GM12875 (cell line): ENCODE measurements at regions not wholly inside any gene's neighbourhood (a gene's known extent, or its start where the extent isn't known, plus 50 kb on each side); places are given as distances from the start of the nearest gene placed in this dataset.
"Not testable (repeated sequence)": the region's sequence is repeated elsewhere in the genome, so short reads cannot be mapped to it uniquely, and the experiment has no call there.

Source experiments
- H3K4me3 ChIP-seq: one replicate; pipeline ENCODE4 v1.5.1; 2011; ENCODE audit warnings: low read depth, low read length, control low read depth
- CTCF ChIP-seq: IDR thresholded peaks from 2 replicates; pipeline ENCODE4 v1.5.1; 2011; ENCODE audit warnings: low read depth, mild to moderate bottlenecking, control low read depth, inconsistent platforms, low read length, moderate library complexity, borderline replicate concordance; ENCODE audit not compliant: insufficient read depth

- no peak for TF ChIP-seq CTCF
- no peak overlapping the region for H3K4me3 ChIP-seq
Measured at GRCh38 chr5:10106806-10107205, 142.9 kb downstream of the ATPSCKMT start.

DNA sequence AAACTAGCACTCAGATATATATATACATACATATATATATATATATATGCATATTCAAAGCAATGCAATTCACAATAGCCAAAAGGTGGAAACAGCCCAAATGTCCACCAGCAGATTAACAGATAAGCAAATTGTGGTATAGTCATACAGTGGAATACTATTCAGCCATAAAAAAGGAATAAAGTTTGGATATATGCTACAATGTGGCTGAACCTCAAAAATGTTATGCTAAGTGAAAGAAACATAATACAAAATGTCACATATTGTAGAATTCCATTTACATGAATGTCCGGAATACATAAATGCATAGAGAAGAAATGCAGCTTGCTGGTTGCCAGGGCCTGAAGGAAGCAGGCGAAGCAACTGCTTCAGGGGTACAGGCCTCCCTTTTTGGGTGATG, 143.4 kb downstream of the ATPSCKMT start:
- no peak for TF ChIP-seq CTCF
- no peak overlapping the region for H3K4me3 ChIP-seq

- no peak for TF ChIP-seq CTCF
- H3K4me3 ChIP-seq: no peak overlapping the region
Measured at GRCh38 chr5:10102706-10103497, 146.8 kb downstream of the ATPSCKMT start.

DNA sequence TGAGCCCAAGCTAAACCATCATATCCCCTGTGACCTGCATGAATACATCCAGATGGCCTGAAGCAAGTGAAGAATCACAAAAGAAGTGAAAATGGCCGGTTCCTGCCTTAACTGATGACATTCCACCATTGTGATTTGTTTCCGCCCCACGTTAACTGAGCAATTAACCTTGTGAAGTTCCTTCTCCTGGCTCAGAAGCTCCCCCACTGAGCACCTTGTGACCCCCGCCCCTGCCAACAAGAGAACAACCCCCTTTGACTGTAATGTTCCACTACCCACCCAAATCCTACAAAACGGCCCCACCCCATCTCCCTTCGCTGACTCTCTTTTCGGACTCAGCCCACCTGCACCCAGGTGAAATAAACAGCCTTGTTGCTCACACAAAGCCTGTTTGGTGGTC, 147.5 kb downstream of the ATPSCKMT start:
- not testable (repeated sequence) for H3K4me3 ChIP-seq

DNA sequence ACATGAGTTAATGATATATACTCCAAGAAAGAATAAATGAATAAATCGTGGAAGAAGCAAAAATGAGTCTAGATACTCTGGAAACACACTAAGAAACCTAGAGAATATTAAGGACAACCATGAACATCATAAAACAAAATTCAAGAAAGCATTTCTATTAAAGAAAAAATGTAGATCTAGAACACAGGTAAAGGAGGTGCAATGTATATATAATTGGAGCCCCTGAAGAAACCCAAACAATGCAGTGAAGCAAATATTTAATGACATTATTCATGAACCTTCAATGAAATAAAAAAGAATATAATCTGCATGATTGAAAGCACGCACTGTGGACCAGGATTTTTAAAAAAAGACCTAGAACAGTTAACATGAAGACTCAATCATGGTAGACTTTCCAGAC, 150.1 kb downstream of the ATPSCKMT start:
- no peak overlapping the region for H3K4me3 ChIP-seq

DNA sequence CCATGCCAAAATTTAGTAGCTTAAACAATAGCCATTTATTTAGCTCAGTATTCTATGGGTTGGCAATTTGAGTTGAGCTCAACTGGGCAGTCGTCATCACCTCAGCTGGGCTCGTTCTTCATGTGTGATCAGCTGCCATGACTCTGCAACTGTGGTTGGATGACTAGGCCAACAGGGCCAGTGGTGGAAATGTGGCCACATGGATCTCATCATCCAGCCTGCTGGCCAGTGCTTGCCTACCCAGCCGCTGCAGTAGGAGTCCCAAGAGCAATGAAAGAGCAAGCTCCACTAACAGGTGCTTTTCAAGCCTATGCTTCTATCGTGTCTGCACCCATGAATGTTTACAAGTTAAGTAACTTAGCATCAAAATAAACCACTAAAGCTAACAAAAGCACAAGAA, 158.0 kb downstream of the ATPSCKMT start:
- no peak for TF ChIP-seq CTCF
- no peak overlapping the region for H3K4me3 ChIP-seq

More for the DNA sequence above, 150.1 kb downstream of the ATPSCKMT start:
- no peak for TF ChIP-seq CTCF

- H3K4me3 ChIP-seq: no peak overlapping the region
- no peak for TF ChIP-seq CTCF
Measured at GRCh38 chr5:10090074-10090473, 159.6 kb downstream of the ATPSCKMT start.
